ENCODE measurements at regions not wholly inside any gene's neighbourhood (a gene's known extent, or its start where the extent isn't known, plus 50 kb on each side); places are given as distances from the start of the nearest gene placed in this dataset.

- ATAC-seq: no peak
- Histone ChIP-seq H3K4me3 (no peak overlapping the region), H3K27me3 (peaks cover 4% of the 10 kb centered on the region), H3K9me3 (no peaks in the 10 kb centered on the region), H3K4me1 (no peaks in the 10 kb centered on the region), H3K36me3 (no peaks in the 10 kb centered on the region), H3K27ac (no peak overlapping the region)
- no peak for TF ChIP-seq POLR2A (IDR thresholded peaks at IDR 0.05)
- no peak for TF ChIP-seq CTCF (IDR thresholded peaks at IDR 0.05)
- TF ChIP-seq EP300 (IDR thresholded peaks at IDR 0.05): no peak
- no peak for TF ChIP-seq POLR2AphosphoS5 (IDR thresholded peaks at IDR 0.05)
- WGBS, 2 donors (ENCODE audit: low coverage in 1 of 2): 52 to 79% methylated on average over 3 of the region's 3 CpGs
Measured at GRCh38 chr14:97642631-97643030, 845.4 kb downstream of the VRK1 start.

GRCh38 chr14:97644365-97644764 lies 847.2 kb downstream of the VRK1 start:
- no peak overlapping the region for H3K27ac ChIP-seq
- no peaks in the 10 kb centered on the region for H3K36me3 ChIP-seq
- TF ChIP-seq EP300 (IDR thresholded peaks at IDR 0.05): no peak
- TF ChIP-seq CTCF (IDR thresholded peaks at IDR 0.05): no peak
- TF ChIP-seq POLR2AphosphoS5 (IDR thresholded peaks at IDR 0.05): no peak
- no peak for TF ChIP-seq POLR2A (IDR thresholded peaks at IDR 0.05)
- 65 to 80% methylated on average over 1 of the region's 1 CpG for WGBS, 2 donors (ENCODE audit: low coverage in 1 of 2)
- H3K4me1 ChIP-seq: no peaks in the 10 kb centered on the region
- peaks cover 4% of the 10 kb centered on the region for H3K27me3 ChIP-seq
- H3K4me3 ChIP-seq: no peak overlapping the region
- ATAC-seq: no peak
- H3K9me3 ChIP-seq: no peaks in the 10 kb centered on the region

GRCh38 chr14:97649752-97650151 lies 852.6 kb downstream of the VRK1 start:
- no peaks in the 10 kb centered on the region for H3K27me3 ChIP-seq
- no peaks in the 10 kb centered on the region for H3K9me3 ChIP-seq
- H3K27ac ChIP-seq: no peak overlapping the region
- no peak overlapping the region for H3K4me3 ChIP-seq
- no peaks in the 10 kb centered on the region for H3K36me3 ChIP-seq
- TF ChIP-seq POLR2A (IDR thresholded peaks at IDR 0.05): no peak
- TF ChIP-seq EP300 (IDR thresholded peaks at IDR 0.05): no peak
- TF ChIP-seq POLR2AphosphoS5 (IDR thresholded peaks at IDR 0.05): no peak
- TF ChIP-seq CTCF (IDR thresholded peaks at IDR 0.05): no peak
- no peaks in the 10 kb centered on the region for H3K4me1 ChIP-seq
- WGBS, 2 donors (ENCODE audit: low coverage in 1 of 2): 46 to 73% methylated on average over 5 of the region's 5 CpGs
- no peak for ATAC-seq

- no peak overlapping the region for H3K27ac ChIP-seq
- H3K4me1 ChIP-seq: no peaks in the 10 kb centered on the region
- H3K4me3 ChIP-seq: no peak overlapping the region
- peak; percentile 46 for ATAC-seq
- 14 to 33% methylated on average over 2 of the region's 5 CpGs for WGBS, 2 donors (ENCODE audit: low coverage in 1 of 2)
- H3K9me3 ChIP-seq: no peaks in the 10 kb centered on the region
- TF ChIP-seq EP300 (IDR thresholded peaks at IDR 0.05): no peak
- no peak for TF ChIP-seq POLR2A (IDR thresholded peaks at IDR 0.05)
- no peak for TF ChIP-seq POLR2AphosphoS5 (IDR thresholded peaks at IDR 0.05)
- no peak for TF ChIP-seq CTCF (IDR thresholded peaks at IDR 0.05)
- no peaks in the 10 kb centered on the region for H3K36me3 ChIP-seq
- H3K27me3 ChIP-seq: no peaks in the 10 kb centered on the region
Measured at GRCh38 chr14:97655169-97655948, 858.2 kb downstream of the VRK1 start.

- Histone ChIP-seq H3K4me3 (no peak overlapping the region), H3K27me3 (no peaks in the 10 kb centered on the region), H3K4me1 (no peaks in the 10 kb centered on the region), H3K27ac (no peak overlapping the region), H3K36me3 (no peaks in the 10 kb centered on the region), H3K9me3 (no peaks in the 10 kb centered on the region)
- no peak for TF ChIP-seq POLR2A (IDR thresholded peaks at IDR 0.05)
- no peak for TF ChIP-seq CTCF (IDR thresholded peaks at IDR 0.05)
- no peak for TF ChIP-seq EP300 (IDR thresholded peaks at IDR 0.05)
- TF ChIP-seq POLR2AphosphoS5 (IDR thresholded peaks at IDR 0.05): no peak
- WGBS, 2 donors (ENCODE audit: low coverage in 1 of 2): 72% methylated on average over 2 of the region's 2 CpGs; no CpG with 5 or more reads in 1 of the 2 donors
- no peak for ATAC-seq
Measured at GRCh38 chr14:97657609-97658008, 860.4 kb downstream of the VRK1 start.
